ENCODE measurements at regions not wholly inside any gene's neighbourhood (a gene's known extent, or its start where the extent isn't known, plus 50 kb on each side); places are given as distances from the start of the nearest gene placed in this dataset.

- Mint-ChIP-seq H3K4me1 (ENCODE audit: low read depth) (peaks cover 1% of the 10 kb centered on the region), H3K27me3 (peaks cover 5% of the 10 kb centered on the region), H3K27ac (no peak overlapping the region), H3K4me3 (ENCODE audit: low read depth) (no peak overlapping the region), H3K9me3 (ENCODE audit: low read depth) (no peaks in the 10 kb centered on the region), H3K36me3 (ENCODE audit: insufficient read depth) (no peaks in the 10 kb centered on the region)
- peak; percentile 10 for TF ChIP-seq CTCF (IDR thresholded peaks at IDR 0.05; ENCODE audit: unreplicated experiment)
- no peak for DNase-seq (ENCODE audit: low spot score, unreplicated experiment)
Observed at GRCh38 chr13:65857942-65858565, 1372.1 kb downstream of the PCDH9 start.

- Mint-ChIP-seq H3K27me3 (peaks cover 5% of the 10 kb centered on the region), H3K4me3 (ENCODE audit: low read depth) (no peak overlapping the region)
- no peak for TF ChIP-seq CTCF (IDR thresholded peaks at IDR 0.05; ENCODE audit: unreplicated experiment)
Observed at GRCh38 chr13:65856431-65856830, 1373.7 kb downstream of the PCDH9 start.

GRCh38 chr13:65855242-65855805 is 1374.8 kb downstream of the PCDH9 start:
- Mint-ChIP-seq H3K9me3 (ENCODE audit: low read depth) (no peaks in the 10 kb centered on the region), H3K4me3 (ENCODE audit: low read depth) (no peak overlapping the region), H3K4me1 (ENCODE audit: low read depth) (peaks cover 1% of the 10 kb centered on the region), H3K27ac (no peak overlapping the region), H3K36me3 (ENCODE audit: insufficient read depth) (no peaks in the 10 kb centered on the region), H3K27me3 (peaks cover 5% of the 10 kb centered on the region)
- TF ChIP-seq CTCF (IDR thresholded peaks at IDR 0.05; ENCODE audit: unreplicated experiment), result no peak
- no peak for DNase-seq (ENCODE audit: low spot score, unreplicated experiment)

More at GRCh38 chr13:65856431-65856830, 1373.7 kb downstream of the PCDH9 start:
- H3K4me1 Mint-ChIP-seq (ENCODE audit: low read depth), result peaks cover 1% of the 10 kb centered on the region
- H3K36me3 Mint-ChIP-seq (ENCODE audit: insufficient read depth), result no peaks in the 10 kb centered on the region
- H3K27ac Mint-ChIP-seq, result no peak overlapping the region
- DNase-seq (ENCODE audit: low spot score, unreplicated experiment), result no peak
- no peaks in the 10 kb centered on the region for H3K9me3 Mint-ChIP-seq (ENCODE audit: low read depth)

- no peak overlapping the region for H3K27ac Mint-ChIP-seq
- H3K36me3 Mint-ChIP-seq (ENCODE audit: insufficient read depth), result no peaks in the 10 kb centered on the region
- DNase-seq (ENCODE audit: low spot score, unreplicated experiment), result no peak
- H3K4me1 Mint-ChIP-seq (ENCODE audit: low read depth), result peaks cover 1% of the 10 kb centered on the region
- H3K4me3 Mint-ChIP-seq (ENCODE audit: low read depth), result no peak overlapping the region
- no peaks in the 10 kb centered on the region for H3K9me3 Mint-ChIP-seq (ENCODE audit: low read depth)
- peaks cover 5% of the 10 kb centered on the region for H3K27me3 Mint-ChIP-seq
- TF ChIP-seq CTCF (IDR thresholded peaks at IDR 0.05; ENCODE audit: unreplicated experiment), result no peak
Observed at GRCh38 chr13:65854431-65854830, 1375.7 kb downstream of the PCDH9 start.

- Mint-ChIP-seq H3K4me3 (ENCODE audit: low read depth) (no peak overlapping the region), H3K27ac (no peak overlapping the region), H3K9me3 (ENCODE audit: low read depth) (no peaks in the 10 kb centered on the region), H3K36me3 (ENCODE audit: insufficient read depth) (no peaks in the 10 kb centered on the region), H3K27me3 (no peaks in the 10 kb centered on the region), H3K4me1 (ENCODE audit: low read depth) (peaks cover 3% of the 10 kb centered on the region)
- no peak for TF ChIP-seq CTCF (IDR thresholded peaks at IDR 0.05; ENCODE audit: unreplicated experiment)
- DNase-seq (ENCODE audit: low spot score, unreplicated experiment), result no peak
Observed at GRCh38 chr13:65844266-65844841, 1385.8 kb downstream of the PCDH9 start.
